Fibroblast of the aortic adventitia (primary cell): ENCODE measurements at regions not wholly inside any gene's neighbourhood (a gene's known extent, or its start where the extent isn't known, plus 50 kb on each side); places are given as distances from the start of the nearest gene placed in this dataset.

Source experiments
- DNase-seq: peaks from one replicate; pipeline ENCODE4 v3.0.0-alpha.2; 2010; ENCODE audit warnings: low read depth
- H3K4me3 ChIP-seq: 2 replicates; pipeline ENCODE4 v1.5.1; 2011; ENCODE audit warnings: low read depth, mild to moderate bottlenecking, control low read depth, low read length, moderate library complexity
- CTCF ChIP-seq: IDR thresholded peaks from 2 replicates; pipeline ENCODE4 v1.5.1; 2011; ENCODE audit warnings: mild to moderate bottlenecking, low read length, control low read depth, inconsistent platforms; ENCODE audit not compliant: insufficient read depth

- TF ChIP-seq CTCF: no peak
- H3K4me3 ChIP-seq: no peak overlapping the region
- no peak for DNase-seq
These were observed 200.9 kb upstream of the MID1 start for GRCh38 chrX:10821293-10821692.

- no peak for TF ChIP-seq CTCF
These were observed 207.7 kb upstream of the MID1 start for GRCh38 chrX:10828036-10828435.

GRCh38 chrX:10828640-10829039, 208.3 kb upstream of the MID1 start:
- no peak for TF ChIP-seq CTCF
- no peak for DNase-seq
- H3K4me3 ChIP-seq: no peak overlapping the region

More at GRCh38 chrX:10828036-10828435, 207.7 kb upstream of the MID1 start:
- no peak overlapping the region for H3K4me3 ChIP-seq
- no peak for DNase-seq

- peak; percentile 24 for DNase-seq
- TF ChIP-seq CTCF: no peak
These were observed 211.5 kb upstream of the MID1 start for GRCh38 chrX:10831716-10832502.

GRCh38 chrX:10833299-10834169, 213.1 kb upstream of the MID1 start:
- DNase-seq: peak; percentile 55
- TF ChIP-seq CTCF: no peak
- peak overlapping the region; percentile 60 for H3K4me3 ChIP-seq

More at GRCh38 chrX:10831716-10832502, 211.5 kb upstream of the MID1 start:
- H3K4me3 ChIP-seq: peak overlapping the region; percentile 60

GRCh38 chrX:10841579-10841978, 221.2 kb upstream of the MID1 start:
- TF ChIP-seq CTCF: no peak
- DNase-seq: peak; percentile 91
- no peak overlapping the region for H3K4me3 ChIP-seq
